Liver (tissue), 7 donors: ENCODE measurements at regions not wholly inside any gene's neighbourhood (a gene's known extent, or its start where the extent isn't known, plus 50 kb on each side); places are given as distances from the start of the nearest gene placed in this dataset.

Experiments
- DNase-seq: peaks from one replicate; pipeline ENCODE4 v3.0.0-alpha.2; 2017; ENCODE audit warnings: low spot score
- H3K27ac ChIP-seq, 2 donors: one replicate each; pipeline ENCODE4 v1.7.0; 2013; ENCODE audit warnings: inconsistent platforms in 2 of 2, low read length in 2 of 2, control low read depth in 1 of 2, low read depth in 1 of 2, mild to moderate bottlenecking in 1 of 2
- H3K27me3 ChIP-seq, 4 donors: one replicate each; pipeline versions ENCODE4 v1.6.1 to v1.7.0; 2013; ENCODE audit warnings: low read length in 3 of 4, inconsistent platforms in 1 of 4, mild to moderate bottlenecking in 1 of 4, moderate library complexity in 1 of 4; ENCODE audit not compliant: control insufficient read depth in 4 of 4, insufficient read depth in 4 of 4
- H3K36me3 ChIP-seq, 4 donors: one replicate each; pipeline versions ENCODE4 v1.6.1 to v1.7.0; 2013; ENCODE audit warnings: low read length in 3 of 4, mild to moderate bottlenecking in 3 of 4, low read depth in 1 of 4, moderate library complexity in 1 of 4; ENCODE audit not compliant: control insufficient read depth in 4 of 4, insufficient read depth in 3 of 4
- H3K4me1 ChIP-seq, 4 donors: one replicate each; pipeline versions ENCODE4 v1.6.1 to v1.7.0; 2013; ENCODE audit warnings: low read length in 3 of 4, mild to moderate bottlenecking in 3 of 4, moderate library complexity in 1 of 4; ENCODE audit not compliant: control insufficient read depth in 4 of 4, insufficient read depth in 4 of 4
- H3K4me3 ChIP-seq, 3 donors: one replicate each; pipeline versions ENCODE4 v1.6.1 to v1.7.0; 2013; ENCODE audit warnings: low read length in 3 of 3, control low read depth in 1 of 3, low read depth in 1 of 3, mild to moderate bottlenecking in 1 of 3
- H3K9ac ChIP-seq, 2 donors: one replicate each; pipeline ENCODE4 v1.7.0; 2013; ENCODE audit warnings: low read length in 2 of 2, mild to moderate bottlenecking in 2 of 2, moderate library complexity in 2 of 2, control low read depth in 1 of 2, low read depth in 1 of 2
- H3K9me3 ChIP-seq, 4 donors: one replicate each; pipeline versions ENCODE4 v1.6.1 to v1.7.0; 2013; ENCODE audit warnings: low read length in 3 of 4; ENCODE audit not compliant: control insufficient read depth in 4 of 4
- ATF3 ChIP-seq: IDR thresholded peaks from 2 replicates; pipeline ENCODE4 v1.6.1; 2016; ENCODE audit warnings: antibody characterized with exemption
- EGR1 ChIP-seq, 2 donors: IDR thresholded peaks; 2 replicates each; pipeline ENCODE4 v1.6.1; 2016 to 2018; ENCODE audit warnings: antibody characterized with exemption in 2 of 2, low read depth in 2 of 2
- FOXA2 ChIP-seq: IDR thresholded peaks from 2 replicates; pipeline ENCODE4 v1.6.1; 2016; ENCODE audit warnings: antibody characterized with exemption
- HNF4A ChIP-seq, 2 donors: conservative IDR thresholded peaks; 2 replicates each; pipeline ENCODE4 v1.6.1; 2016; ENCODE audit warnings: antibody characterized with exemption in 2 of 2, mild to moderate bottlenecking in 2 of 2
- JUND ChIP-seq, 2 donors: IDR thresholded peaks; 2 replicates each; pipeline ENCODE4 v1.6.1; 2016; ENCODE audit warnings: antibody characterized with exemption in 2 of 2
- NR2F2 ChIP-seq: IDR thresholded peaks from 2 replicates; pipeline ENCODE4 v1.6.1; 2016; ENCODE audit warnings: antibody characterized with exemption
- REST ChIP-seq: IDR thresholded peaks from 2 replicates; pipeline ENCODE4 v1.6.1; 2016; ENCODE audit warnings: antibody characterized with exemption, mild to moderate bottlenecking
- RXRA ChIP-seq, 2 donors: IDR thresholded peaks; 2 replicates each; pipeline ENCODE4 v1.6.1; 2017 to 2018; ENCODE audit warnings: antibody characterized with exemption in 2 of 2, mild to moderate bottlenecking in 1 of 2
- SP1 ChIP-seq: IDR thresholded peaks from 2 replicates; pipeline ENCODE4 v1.6.1; 2018; ENCODE audit warnings: antibody characterized with exemption, mild to moderate bottlenecking
- TAF1 ChIP-seq: conservative IDR thresholded peaks from 2 replicates; pipeline ENCODE4 v1.6.1; 2016; ENCODE audit warnings: antibody characterized with exemption, mild to moderate bottlenecking
- YY1 ChIP-seq: IDR thresholded peaks from 2 replicates; pipeline ENCODE4 v1.6.1; 2016; ENCODE audit warnings: antibody characterized with exemption, mild to moderate bottlenecking
- ZBTB33 ChIP-seq: IDR thresholded peaks from 2 replicates; pipeline ENCODE4 v1.6.1; 2016; ENCODE audit warnings: antibody characterized with exemption
- WGBS: extraction: QIAGEN DNeasy Blood & Tissue Kit; methylation state at CpG from one replicate; pipeline ENCODE4 v1.1.7; 2013; 5-methylcytosine and 5-hydroxymethylcytosine counted together
- TF ChIP-seq, protein P1 (sequence below): IDR thresholded peaks from 2 replicates; pipeline ENCODE4 v1.6.1; 2016; ENCODE audit warnings: antibody characterized with exemption
- donor health status: healthy.
- donor health status: healthy.
- donor health status: healthy.
- donor health status: healthy.

- no peak for DNase-seq
- Histone ChIP-seq H3K9me3 (no peaks in the 10 kb centered on the region), H3K27me3 (no peaks in the 10 kb centered on the region), H3K9ac (no peak overlapping the region), H3K4me3 (no peak overlapping the region), H3K4me1 (no peaks in the 10 kb centered on the region), H3K27ac (no peak overlapping the region), H3K36me3 (no peaks in the 10 kb centered on the region)
- no peak for TF ChIP-seq YY1
- TF ChIP-seq REST: no peak
- no peak for TF ChIP-seq HNF4A (conservative IDR thresholded peaks at IDR 0.05)
- no peak for TF ChIP-seq EGR1 (IDR thresholded peaks at IDR 0.05; ENCODE audit: low read depth in 2 of 2)
- no peak for TF ChIP-seq JUND (IDR thresholded peaks at IDR 0.05)
- TF ChIP-seq ATF3: no peak
- TF ChIP-seq, protein P1, sequence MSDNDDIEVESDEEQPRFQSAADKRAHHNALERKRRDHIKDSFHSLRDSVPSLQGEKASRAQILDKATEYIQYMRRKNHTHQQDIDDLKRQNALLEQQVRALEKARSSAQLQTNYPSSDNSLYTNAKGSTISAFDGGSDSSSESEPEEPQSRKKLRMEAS: no peak
- TF ChIP-seq SP1: no peak
- 96% methylated on average over 4 of the region's 4 CpGs for WGBS
Measured at GRCh38 chr2:53436882-53437281, 330.7 kb upstream of the CHAC2 start.

- H3K4me3 ChIP-seq: no peak overlapping the region
- DNase-seq: no peak
- H3K4me1 ChIP-seq: no peaks in the 10 kb centered on the region
- no peaks in the 10 kb centered on the region for H3K36me3 ChIP-seq
- H3K9ac ChIP-seq: no peak overlapping the region
- H3K27ac ChIP-seq: no peak overlapping the region
- H3K9me3 ChIP-seq: no peaks in the 10 kb centered on the region
- WGBS: 76% methylated on average over 2 of the region's 2 CpGs
- no peaks in the 10 kb centered on the region for H3K27me3 ChIP-seq
- no peak for TF ChIP-seq FOXA2
Measured at GRCh38 chr2:53435610-53436009, 332.0 kb upstream of the CHAC2 start.

GRCh38 chr2:53434466-53434865, 333.1 kb upstream of the CHAC2 start:
- Histone ChIP-seq H3K4me1 (no peaks in the 10 kb centered on the region), H3K9ac (no peak overlapping the region), H3K9me3 (no peaks in the 10 kb centered on the region), H3K27me3 (no peaks in the 10 kb centered on the region), H3K36me3 (no peaks in the 10 kb centered on the region), H3K4me3 (no peak overlapping the region), H3K27ac (no peak overlapping the region)
- no peak for DNase-seq
- WGBS: 90% methylated on average over 1 of the region's 1 CpG
- TF ChIP-seq, protein P1: no peak

DNA sequence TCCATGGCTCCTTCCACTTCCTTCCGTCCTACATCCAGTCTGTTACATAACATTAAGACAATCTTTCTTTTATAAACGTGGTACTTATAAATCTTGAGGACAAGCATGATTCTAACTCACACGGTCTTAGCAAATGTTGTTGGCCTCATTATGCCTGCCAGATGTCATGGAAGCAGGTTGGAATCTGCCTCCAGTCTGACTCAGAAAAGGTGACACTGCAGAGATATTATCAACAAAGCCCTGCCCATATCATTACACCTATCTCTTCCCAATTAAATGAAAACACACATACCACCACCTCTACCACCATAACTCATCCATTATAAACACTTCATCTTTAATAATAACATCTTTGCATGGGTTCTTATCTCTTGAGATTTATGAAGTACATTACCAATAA, 334.7 kb upstream of the CHAC2 start:
- Histone ChIP-seq H3K27ac (no peak overlapping the region), H3K9me3 (no peaks in the 10 kb centered on the region), H3K36me3 (no peaks in the 10 kb centered on the region), H3K27me3 (no peaks in the 10 kb centered on the region), H3K9ac (no peak overlapping the region), H3K4me1 (no peaks in the 10 kb centered on the region), H3K4me3 (no peak overlapping the region)
- no peak for DNase-seq
- TF ChIP-seq ZBTB33 (no peak), RXRA (IDR thresholded peaks at IDR 0.05) (no peak), JUND (IDR thresholded peaks at IDR 0.05) (no peak), FOXA2 (no peak), ATF3 (no peak), REST (no peak), NR2F2 (no peak), TAF1 (no peak)
- 72% methylated on average over 3 of the region's 3 CpGs for WGBS
